HG02763 (cell line): ENCODE measurements at regions not wholly inside any gene's neighbourhood (a gene's known extent, or its start where the extent isn't known, plus 50 kb on each side); places are given as distances from the start of the nearest gene placed in this dataset.
A peak's percentile ranks its signal among the peaks of the same experiment; 100 is the strongest.

Experiments used
- ATAC-seq: cut with Tn5 transposase; IDR thresholded peaks from one replicate; pipeline ENCODE4 v1.9.1; 2021; ENCODE audit warnings: mild to moderate bottlenecking, moderate library complexity; ENCODE audit not compliant: unreplicated experiment

DNA sequence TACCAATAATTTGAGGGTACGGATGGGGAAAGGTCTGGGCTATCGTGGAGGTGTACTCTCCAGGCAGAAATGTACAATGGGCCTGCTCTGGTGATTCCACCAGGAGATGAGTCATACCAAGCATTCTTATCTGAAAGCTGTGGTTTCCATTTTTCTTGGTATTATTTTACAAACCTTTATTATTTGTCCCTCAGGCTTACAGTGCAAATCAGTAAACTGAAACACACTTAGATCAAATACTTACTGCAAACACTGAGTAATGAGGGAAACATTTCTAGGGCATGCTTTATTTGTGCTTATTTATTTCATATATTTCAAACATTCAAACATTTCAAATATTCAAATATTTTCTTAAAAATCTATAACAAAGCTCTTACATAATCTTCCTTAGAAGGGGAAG, 319.8 kb downstream of the RND3 start:
- ATAC-seq = peak; percentile 79

GRCh38 chr2:150166313-150167051, 321.0 kb downstream of the RND3 start:
- no peak for ATAC-seq

- ATAC-seq = no peak
Observed at GRCh38 chr2:150165988-150166312, 321.5 kb downstream of the RND3 start.

- no peak for ATAC-seq
Observed at GRCh38 chr2:150165442-150165841, 322.0 kb downstream of the RND3 start.

DNA sequence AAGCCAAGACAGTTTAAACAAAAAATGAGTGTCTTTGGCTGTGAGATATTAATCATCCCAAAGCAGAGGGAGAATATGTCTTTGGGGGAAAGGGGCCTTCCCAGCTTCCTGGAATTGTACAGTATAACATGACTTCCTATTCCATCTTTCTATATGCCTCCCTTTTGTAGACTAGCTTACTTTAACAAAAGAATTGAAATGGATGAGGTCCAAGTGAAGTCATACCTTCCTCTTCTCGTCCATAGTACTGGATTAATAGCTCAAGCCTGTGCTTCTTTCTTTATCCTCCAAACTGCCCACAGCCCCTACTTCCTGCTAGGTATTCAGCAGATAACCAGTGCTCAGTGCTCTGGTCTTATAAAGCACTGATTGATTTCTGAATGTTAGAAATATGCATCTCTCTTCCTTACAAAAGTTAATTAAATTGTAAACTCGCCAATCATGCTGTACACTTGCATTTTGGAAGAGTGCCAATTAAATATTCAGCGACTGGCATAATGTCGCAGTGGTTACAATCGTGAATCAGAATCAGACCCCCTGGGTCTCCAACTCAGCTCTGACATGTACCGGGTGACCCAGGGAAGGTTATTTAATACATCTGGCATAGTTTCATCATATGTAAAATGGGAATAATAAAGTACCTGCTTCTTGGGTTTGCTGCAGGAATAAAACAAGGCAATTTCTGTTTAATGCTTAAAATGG, 325.1 kb downstream of the RND3 start:
- no peak for ATAC-seq

GRCh38 chr2:150160058-150160457, 327.4 kb downstream of the RND3 start:
- ATAC-seq = no peak

- no peak for ATAC-seq
Observed at GRCh38 chr2:150159300-150159699, 328.2 kb downstream of the RND3 start.

GRCh38 chr2:150156876-150157275, 330.6 kb downstream of the RND3 start:
- no peak for ATAC-seq

DNA sequence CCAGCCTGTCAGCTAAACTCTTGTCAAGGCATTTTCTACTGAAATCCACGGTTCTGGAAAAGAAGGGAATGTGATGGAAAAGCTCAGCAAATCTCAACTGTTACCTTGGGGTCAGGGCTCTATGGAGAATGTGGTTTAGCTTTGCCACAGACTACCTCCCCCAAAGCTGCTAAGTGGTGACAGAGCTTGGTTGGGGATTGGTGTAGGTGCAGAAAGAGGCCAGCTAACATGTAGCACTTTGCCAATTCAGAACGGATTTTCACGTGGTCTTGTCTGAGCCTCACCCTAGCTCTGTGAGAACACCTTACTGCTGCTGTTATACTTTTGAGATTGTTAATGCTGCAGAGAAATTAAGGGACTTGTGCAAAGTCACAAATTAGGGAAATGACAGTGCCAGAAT, 331.1 kb downstream of the RND3 start:
- no peak for ATAC-seq

- no peak for ATAC-seq
Observed at GRCh38 chr2:150154308-150154797, 333.1 kb downstream of the RND3 start.

DNA sequence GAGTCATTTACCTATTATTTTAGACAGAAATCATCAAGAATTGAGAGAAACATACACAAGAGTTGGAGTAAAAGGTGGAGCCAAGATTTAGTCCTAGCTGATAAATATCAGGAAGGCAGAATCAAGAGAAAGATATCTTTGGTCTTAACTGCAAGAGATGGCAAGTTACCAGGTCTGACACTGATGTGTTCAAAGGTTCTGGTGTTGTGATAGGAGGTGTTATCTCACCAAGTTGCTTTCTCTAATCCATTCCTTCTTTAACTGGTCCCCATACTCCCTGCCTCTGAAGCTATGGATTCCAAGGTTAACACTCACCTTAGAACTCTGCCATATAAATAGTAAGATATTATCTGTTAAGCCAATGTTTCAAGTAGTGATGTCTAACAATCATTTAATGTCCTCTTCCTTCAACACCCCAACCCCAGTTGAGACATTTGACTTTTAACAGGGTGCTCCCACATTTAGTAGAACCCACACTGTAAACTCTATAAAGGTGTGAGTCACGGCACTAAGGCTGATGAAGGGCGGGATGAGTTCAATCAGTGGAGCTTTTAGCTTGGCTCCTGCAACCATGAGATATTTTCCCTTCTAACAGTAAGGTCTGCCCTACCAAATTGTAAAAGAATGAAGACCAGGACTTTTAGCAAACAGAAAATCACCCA, 333.7 kb downstream of the RND3 start:
- ATAC-seq = no peak

- no peak for ATAC-seq
Observed at GRCh38 chr2:150152230-150152629, 335.2 kb downstream of the RND3 start.

GRCh38 chr2:150150144-150150543, 337.3 kb downstream of the RND3 start:
- ATAC-seq = no peak

DNA sequence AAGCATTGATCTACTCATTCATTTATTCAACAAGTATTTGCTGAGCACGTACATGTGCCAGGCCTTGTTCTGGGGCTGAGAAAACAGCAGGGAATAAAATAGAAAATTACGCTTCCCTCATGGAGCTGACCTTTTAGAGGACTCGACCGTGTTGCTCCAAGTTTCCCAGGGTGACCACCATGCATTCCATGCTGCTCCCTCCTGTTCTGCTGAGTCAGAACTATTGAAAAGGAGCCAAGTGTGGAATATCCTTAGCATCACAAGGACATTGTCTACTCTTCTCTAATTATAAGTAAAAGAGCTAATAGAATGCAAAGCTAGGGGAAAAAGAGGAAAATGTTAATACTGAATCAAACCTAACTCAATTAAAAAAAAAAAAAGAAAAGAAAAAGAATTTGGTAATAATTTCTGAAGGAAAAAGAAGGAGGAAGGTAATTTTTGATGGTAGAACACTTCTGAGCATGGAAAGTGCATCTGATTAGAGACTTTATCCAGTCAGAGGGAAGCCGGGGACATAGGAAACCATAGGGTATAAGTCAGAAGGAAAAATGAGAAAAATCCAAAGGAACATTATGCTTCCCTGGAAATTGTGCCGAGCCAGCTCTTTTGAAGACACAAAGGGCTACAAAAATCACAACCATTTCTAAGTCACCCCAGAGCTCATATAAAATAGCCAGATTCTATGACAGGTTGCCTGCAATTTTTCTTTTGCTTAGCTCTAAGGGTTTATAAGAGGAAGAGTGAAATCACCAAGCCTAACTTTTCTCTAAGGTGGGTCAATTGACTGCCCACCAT, 339.4 kb downstream of the RND3 start:
- no peak for ATAC-seq

DNA sequence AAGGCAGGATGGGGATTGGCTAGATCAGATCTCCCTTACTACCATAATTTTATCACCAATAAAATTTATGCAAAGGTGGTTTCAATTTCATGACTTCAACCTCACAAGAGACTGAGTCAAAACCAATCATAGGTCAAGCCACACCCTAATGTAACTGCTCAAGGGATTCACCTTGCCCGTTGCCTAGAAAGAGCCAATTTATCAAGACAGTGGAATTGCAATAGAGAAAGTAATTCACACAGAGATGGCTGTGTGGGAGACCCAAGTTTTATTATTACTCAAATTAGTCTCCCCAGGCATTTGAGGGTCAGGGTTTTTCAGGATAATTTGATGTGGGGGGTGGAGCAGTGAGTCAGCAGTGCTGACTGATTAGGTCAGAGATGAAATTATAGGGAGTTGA, 340.6 kb downstream of the RND3 start:
- ATAC-seq = no peak

GRCh38 chr2:150145299-150145692, 342.2 kb downstream of the RND3 start:
- no peak for ATAC-seq

DNA sequence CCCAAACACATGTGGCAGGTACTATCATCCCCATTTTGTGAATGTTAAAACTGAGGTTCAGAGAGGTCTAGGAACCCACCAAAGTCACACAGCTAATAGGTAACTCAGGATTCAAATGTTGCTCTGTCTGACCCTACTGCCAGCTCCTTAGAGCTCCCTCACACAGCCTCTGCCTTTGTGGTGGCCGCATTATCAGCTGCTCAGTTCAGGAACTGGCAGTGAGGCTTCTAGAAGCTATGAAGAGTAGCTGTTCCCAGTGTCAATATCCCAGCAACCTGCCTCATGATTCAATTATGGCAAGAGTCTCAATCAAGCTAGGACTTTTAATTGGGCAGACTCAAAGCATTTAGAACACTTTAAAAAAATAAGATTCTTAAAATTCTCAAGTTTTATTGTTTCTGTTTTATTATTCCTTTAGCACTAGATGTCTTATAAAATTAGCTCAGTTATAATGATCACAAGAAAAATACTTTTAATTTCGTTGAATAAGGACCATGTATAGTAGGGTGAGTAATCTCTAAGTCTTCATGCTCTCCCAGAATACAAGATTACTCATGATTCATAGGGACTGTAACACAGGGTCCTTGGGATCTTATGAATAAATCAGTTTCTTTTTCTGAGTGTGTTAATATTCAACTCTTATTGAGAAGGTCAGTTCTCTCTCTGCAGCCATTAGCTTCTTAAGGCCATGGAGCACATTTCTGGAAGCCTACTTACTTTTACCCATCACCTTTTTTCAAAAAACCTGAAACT, 342.7 kb downstream of the RND3 start:
- no peak for ATAC-seq

DNA sequence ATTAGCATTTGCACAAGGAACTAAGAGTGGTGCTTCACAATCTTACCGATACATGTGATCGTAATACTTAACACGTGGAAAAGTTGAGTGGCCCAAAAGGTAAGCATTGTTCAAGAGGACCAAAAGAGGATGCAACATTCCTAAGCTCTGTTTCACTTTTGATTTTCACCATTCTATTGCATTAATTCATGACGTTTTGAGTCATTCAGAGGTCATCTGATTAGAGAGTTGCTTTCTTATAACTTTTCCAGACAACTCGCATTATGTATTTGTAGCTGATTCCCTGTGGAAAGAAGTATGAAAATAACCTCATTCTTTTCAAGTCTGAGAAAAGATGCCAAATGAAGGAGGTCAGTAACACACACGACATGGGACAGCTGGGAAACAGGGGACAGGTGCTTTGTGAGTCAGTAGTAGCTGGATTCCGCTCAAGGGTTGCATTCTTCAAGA, 344.4 kb downstream of the RND3 start:
- ATAC-seq = no peak

- no peak for ATAC-seq
Observed at GRCh38 chr2:150142561-150142960, 344.9 kb downstream of the RND3 start.

GRCh38 chr2:150141226-150142001, 346.1 kb downstream of the RND3 start:
- ATAC-seq = no peak
